ENCODE measurements at regions not wholly inside any gene's neighbourhood (a gene's known extent, or its start where the extent isn't known, plus 50 kb on each side); places are given as distances from the start of the nearest gene placed in this dataset.

- Histone ChIP-seq H3F3A (ENCODE audit: insufficient read depth, low read length) (no peaks in the 10 kb centered on the region), H3K9me2 (replicated peaks; ENCODE audit: insufficient read depth, low read length) (no peaks in the 10 kb centered on the region), H3K79me2 (ENCODE audit: low read length) (no peaks in the 10 kb centered on the region), H3K27ac (ENCODE audit: low read length) (no peak overlapping the region), H3K4me3 (ENCODE audit: low read length) (no peak overlapping the region), H3K36me3 (replicated peaks; ENCODE audit: insufficient read depth, low read length) (no peaks in the 10 kb centered on the region), H3K9me3 (replicated peaks; ENCODE audit: insufficient read depth, low read length) (no peaks in the 10 kb centered on the region), H3K27me3 (replicated peaks; ENCODE audit: insufficient read depth, low read length) (no peaks in the 10 kb centered on the region), H4K20me1 (ENCODE audit: insufficient read depth, low read length) (no peaks in the 10 kb centered on the region), H3K9ac (ENCODE audit: low read length) (no peak overlapping the region), H3K4me2 (ENCODE audit: low read depth, low read length) (no peak overlapping the region), H2AFZ (ENCODE audit: low read length) (no peak overlapping the region), H3K4me1 (ENCODE audit: low read length) (no peaks in the 10 kb centered on the region)
- DNase-seq: no peak
- TF ChIP-seq EZH2 (optimal IDR thresholded peaks at IDR 0.05; ENCODE audit: low read depth, low read length) (no peak), EZH2phosphoT487 (IDR thresholded peaks at IDR 0.05; ENCODE audit: low read length) (no peak), CTCF (IDR thresholded peaks at IDR 0.05; ENCODE audit: low read length) (no peak)
Measured at GRCh38 chr13:102928941-102929675, 83.3 kb downstream of the ERCC5 start.
